Kidney epithelial cell (primary cell): ENCODE measurements at regions not wholly inside any gene's neighbourhood (a gene's known extent, or its start where the extent isn't known, plus 50 kb on each side); places are given as distances from the start of the nearest gene placed in this dataset.

Experiments
- DNase-seq: peaks from one replicate; pipeline ENCODE4 v3.0.0-alpha.2; 2010; ENCODE audit warnings: low read depth
- H3K27me3 ChIP-seq: 2 replicates; pipeline ENCODE4 v1.6.0; 2011; ENCODE audit warnings: low read length; ENCODE audit not compliant: control insufficient read depth, insufficient read depth
- H3K36me3 ChIP-seq: 2 replicates; pipeline ENCODE4 v1.5.1; 2011; ENCODE audit warnings: low read length; ENCODE audit not compliant: control insufficient read depth, insufficient read depth
- H3K4me3 ChIP-seq: 2 replicates; pipeline ENCODE4 v1.5.1; 2011; ENCODE audit warnings: low read depth, mild to moderate bottlenecking, control low read depth, low read length
- TF ChIP-seq, protein P1 (sequence below): IDR thresholded peaks from 2 replicates; pipeline ENCODE4 v1.5.1; 2011; ENCODE audit warnings: mild to moderate bottlenecking, moderate library complexity, low read length, control low read depth, inconsistent platforms; ENCODE audit not compliant: insufficient read depth, poor library complexity, severe bottlenecking

GRCh38 chr13:63910511-63910910 is 2494.9 kb upstream of the PCDH20 start:
- TF ChIP-seq, protein P1, sequence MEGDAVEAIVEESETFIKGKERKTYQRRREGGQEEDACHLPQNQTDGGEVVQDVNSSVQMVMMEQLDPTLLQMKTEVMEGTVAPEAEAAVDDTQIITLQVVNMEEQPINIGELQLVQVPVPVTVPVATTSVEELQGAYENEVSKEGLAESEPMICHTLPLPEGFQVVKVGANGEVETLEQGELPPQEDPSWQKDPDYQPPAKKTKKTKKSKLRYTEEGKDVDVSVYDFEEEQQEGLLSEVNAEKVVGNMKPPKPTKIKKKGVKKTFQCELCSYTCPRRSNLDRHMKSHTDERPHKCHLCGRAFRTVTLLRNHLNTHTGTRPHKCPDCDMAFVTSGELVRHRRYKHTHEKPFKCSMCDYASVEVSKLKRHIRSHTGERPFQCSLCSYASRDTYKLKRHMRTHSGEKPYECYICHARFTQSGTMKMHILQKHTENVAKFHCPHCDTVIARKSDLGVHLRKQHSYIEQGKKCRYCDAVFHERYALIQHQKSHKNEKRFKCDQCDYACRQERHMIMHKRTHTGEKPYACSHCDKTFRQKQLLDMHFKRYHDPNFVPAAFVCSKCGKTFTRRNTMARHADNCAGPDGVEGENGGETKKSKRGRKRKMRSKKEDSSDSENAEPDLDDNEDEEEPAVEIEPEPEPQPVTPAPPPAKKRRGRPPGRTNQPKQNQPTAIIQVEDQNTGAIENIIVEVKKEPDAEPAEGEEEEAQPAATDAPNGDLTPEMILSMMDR: no peak
- H3K27me3 ChIP-seq: no peaks in the 10 kb centered on the region
- H3K36me3 ChIP-seq: no peaks in the 10 kb centered on the region
- H3K4me3 ChIP-seq: no peak overlapping the region
- DNase-seq: peak; percentile 0

DNA sequence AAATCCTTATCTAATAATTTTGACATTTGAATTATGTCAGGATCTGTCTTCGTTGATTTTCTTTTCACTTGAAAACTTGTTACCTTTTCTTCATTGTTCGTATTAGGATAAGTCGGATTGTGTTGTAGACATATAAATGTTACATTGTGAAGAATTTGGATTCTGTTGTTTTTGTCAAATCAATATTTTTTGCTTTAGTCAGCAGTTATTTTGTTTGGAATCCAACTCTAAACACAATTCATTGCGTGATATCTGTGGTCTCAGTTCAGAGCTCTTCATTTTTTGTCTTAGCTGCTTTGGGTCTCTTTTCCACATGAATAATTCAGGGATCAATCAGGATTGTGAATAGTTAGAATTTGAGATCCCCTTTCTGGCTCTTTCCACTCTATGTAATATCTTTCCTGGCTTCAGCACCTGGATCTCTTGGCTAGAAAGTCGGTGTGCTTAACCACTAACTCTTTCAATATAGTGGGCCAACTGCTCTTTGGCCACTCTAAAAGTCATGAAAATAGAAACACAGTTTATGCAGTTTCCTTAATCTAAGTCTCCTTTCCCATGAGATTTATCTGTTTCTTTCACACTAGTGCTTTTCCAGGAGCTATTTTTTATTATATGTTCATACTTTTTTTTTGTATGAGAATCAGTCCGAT is 2494.2 kb upstream of the PCDH20 start:
- H3K36me3 ChIP-seq: no peaks in the 10 kb centered on the region
- TF ChIP-seq, protein P1: no peak
- H3K4me3 ChIP-seq: no peak overlapping the region
- no peak for DNase-seq
- H3K27me3 ChIP-seq: no peaks in the 10 kb centered on the region

DNA sequence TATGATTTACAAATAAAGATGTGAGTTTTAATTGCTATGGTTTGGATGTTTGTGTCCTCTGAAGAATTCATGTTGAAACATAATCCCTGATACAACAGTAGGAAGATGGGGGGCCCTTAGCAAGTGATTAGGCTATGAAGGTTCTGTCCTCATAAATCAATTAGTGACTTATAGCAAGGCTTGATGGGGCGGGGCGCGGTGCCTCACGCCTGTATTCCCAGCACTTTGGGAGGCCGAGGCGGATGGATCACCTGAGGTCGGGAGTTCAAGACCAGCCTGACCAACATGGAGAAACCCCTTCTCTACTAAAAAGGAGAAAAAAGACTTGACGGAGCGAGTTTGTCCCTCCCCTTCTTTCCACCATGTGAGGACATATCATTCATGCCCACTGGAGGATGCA is 2486.5 kb upstream of the PCDH20 start:
- Histone ChIP-seq H3K36me3 (no peaks in the 10 kb centered on the region), H3K4me3 (no peak overlapping the region), H3K27me3 (no peaks in the 10 kb centered on the region)
- no peak for DNase-seq
- TF ChIP-seq, protein P1: no peak

DNA sequence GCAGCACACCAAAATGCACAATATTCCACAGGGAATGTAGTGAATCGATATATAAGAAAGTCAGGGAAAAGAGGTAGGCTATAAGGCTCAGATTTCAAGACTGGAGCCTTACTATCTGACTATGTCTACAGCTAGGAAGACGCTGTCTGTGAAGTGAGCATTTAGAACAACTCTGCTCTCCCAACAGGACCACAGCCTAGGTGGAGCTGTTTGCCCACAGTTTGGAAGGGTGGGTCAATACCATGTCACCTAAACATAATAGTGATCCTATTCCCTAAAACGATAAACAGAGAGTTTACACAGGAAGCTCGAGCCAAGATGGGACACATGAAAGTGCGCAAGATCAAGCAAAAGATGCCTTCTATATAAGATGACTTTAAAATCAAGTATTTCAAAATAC is 2486.0 kb upstream of the PCDH20 start:
- Histone ChIP-seq H3K36me3 (no peaks in the 10 kb centered on the region), H3K4me3 (no peak overlapping the region), H3K27me3 (no peaks in the 10 kb centered on the region)
- TF ChIP-seq, protein P1: no peak
- DNase-seq: no peak

GRCh38 chr13:63900406-63900805 is 2484.8 kb upstream of the PCDH20 start:
- DNase-seq: no peak
- Histone ChIP-seq H3K4me3 (no peak overlapping the region), H3K36me3 (no peaks in the 10 kb centered on the region), H3K27me3 (no peaks in the 10 kb centered on the region)
- TF ChIP-seq, protein P1: no peak

- TF ChIP-seq, protein P1: no peak
- H3K4me3 ChIP-seq: no peak overlapping the region
- DNase-seq: no peak
- H3K36me3 ChIP-seq: no peaks in the 10 kb centered on the region
- H3K27me3 ChIP-seq: no peaks in the 10 kb centered on the region
Observed at GRCh38 chr13:63896321-63896720, 2480.7 kb upstream of the PCDH20 start.
